ENCODE measurements at regions not wholly inside any gene's neighbourhood (a gene's known extent, or its start where the extent isn't known, plus 50 kb on each side); places are given as distances from the start of the nearest gene placed in this dataset.

DNA sequence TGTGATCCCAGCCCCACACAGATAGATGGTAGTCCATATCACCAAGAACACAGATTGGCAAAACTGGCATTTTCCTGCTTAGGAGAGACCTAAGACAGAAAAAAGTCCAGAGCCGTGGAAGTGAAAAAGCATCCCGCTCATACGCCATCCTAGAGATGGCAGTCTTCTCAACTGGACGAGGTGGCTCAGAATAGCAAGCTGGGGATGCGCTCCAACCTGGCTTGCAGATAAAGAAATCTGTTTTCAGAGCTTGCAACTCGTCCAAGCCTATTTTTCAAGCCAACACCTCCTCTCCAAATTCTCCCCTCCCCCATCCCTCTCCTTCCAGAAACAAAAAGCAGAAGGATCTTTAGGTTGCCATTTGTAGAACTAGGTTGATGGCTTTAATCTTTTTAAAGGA lies 74.3 kb upstream of the OTX2 start:
- TF ChIP-seq, protein P1, sequence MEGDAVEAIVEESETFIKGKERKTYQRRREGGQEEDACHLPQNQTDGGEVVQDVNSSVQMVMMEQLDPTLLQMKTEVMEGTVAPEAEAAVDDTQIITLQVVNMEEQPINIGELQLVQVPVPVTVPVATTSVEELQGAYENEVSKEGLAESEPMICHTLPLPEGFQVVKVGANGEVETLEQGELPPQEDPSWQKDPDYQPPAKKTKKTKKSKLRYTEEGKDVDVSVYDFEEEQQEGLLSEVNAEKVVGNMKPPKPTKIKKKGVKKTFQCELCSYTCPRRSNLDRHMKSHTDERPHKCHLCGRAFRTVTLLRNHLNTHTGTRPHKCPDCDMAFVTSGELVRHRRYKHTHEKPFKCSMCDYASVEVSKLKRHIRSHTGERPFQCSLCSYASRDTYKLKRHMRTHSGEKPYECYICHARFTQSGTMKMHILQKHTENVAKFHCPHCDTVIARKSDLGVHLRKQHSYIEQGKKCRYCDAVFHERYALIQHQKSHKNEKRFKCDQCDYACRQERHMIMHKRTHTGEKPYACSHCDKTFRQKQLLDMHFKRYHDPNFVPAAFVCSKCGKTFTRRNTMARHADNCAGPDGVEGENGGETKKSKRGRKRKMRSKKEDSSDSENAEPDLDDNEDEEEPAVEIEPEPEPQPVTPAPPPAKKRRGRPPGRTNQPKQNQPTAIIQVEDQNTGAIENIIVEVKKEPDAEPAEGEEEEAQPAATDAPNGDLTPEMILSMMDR (IDR thresholded peaks at IDR 0.05): no peak
- no peak for TF ChIP-seq POLR2A (IDR thresholded peaks at IDR 0.05)

Measured in Peyer's patch (tissue), 4 donors.